Neutrophil (primary cell): ENCODE measurements at regions not wholly inside any gene's neighbourhood (a gene's known extent, or its start where the extent isn't known, plus 50 kb on each side); places are given as distances from the start of the nearest gene placed in this dataset.

Source experiments
- H3K27ac ChIP-seq: fragments of 200-600 bp; sonication (generic); 2 replicates; pipeline ENCODE4 v1.5.1; 2016; ENCODE audit warnings: mild to moderate bottlenecking, moderate library complexity
- H3K27me3 ChIP-seq: fragments of 200-600 bp; sonication (generic); 2 replicates; pipeline ENCODE4 v1.6.0; 2016; ENCODE audit warnings: mild to moderate bottlenecking
- H3K36me3 ChIP-seq: fragments of 200-600 bp; sonication (generic); 2 replicates; pipeline ENCODE4 v1.5.1; 2017
- H3K4me1 ChIP-seq, 2 experiments: fragments of 200-600 bp in 1 of 2; sonication (generic) in 1 of 2; 1 replicate in 1 of 2; 2 replicates in 1 of 2; pipeline versions ENCODE4 v1.5.1 to v1.6.1; 2013 to 2016; ENCODE audit warnings: low read depth in 1 of 2, low read length in 1 of 2, mild to moderate bottlenecking in 1 of 2, moderate library complexity in 1 of 2; ENCODE audit not compliant: control insufficient read depth in 1 of 2, insufficient read depth in 1 of 2
- H3K4me3 ChIP-seq, 2 experiments: fragments of 200-600 bp in 1 of 2; sonication (generic) in 1 of 2; 1 replicate in 1 of 2; 2 replicates in 1 of 2; pipeline ENCODE4 v1.5.1; 2013 to 2016; ENCODE audit warnings: low read depth in 1 of 2, low read length in 1 of 2, mild to moderate bottlenecking in 1 of 2, moderate library complexity in 1 of 2
- H3K9me3 ChIP-seq: fragments of 200-600 bp; sonication (generic); 2 replicates; pipeline ENCODE4 v1.5.1; 2016
- CTCF ChIP-seq: fragments of 200-600 bp; sonication (generic); IDR thresholded peaks from 2 replicates; pipeline ENCODE4 v1.5.1; 2016; ENCODE audit warnings: antibody characterized with exemption

GRCh38 chr11:112837162-112837826 is 123.9 kb upstream of the NCAM1 start:
- Histone ChIP-seq H3K27ac (no peak overlapping the region), H3K36me3 (no peaks in the 10 kb centered on the region), H3K4me1 (no peaks in the 10 kb centered on the region), H3K9me3 (no peaks in the 10 kb centered on the region), H3K4me3 (no peak overlapping the region), H3K27me3 (no peaks in the 10 kb centered on the region)
- no peak for TF ChIP-seq CTCF

- no peaks in the 10 kb centered on the region for H3K36me3 ChIP-seq
- H3K27me3 ChIP-seq = no peaks in the 10 kb centered on the region
- H3K9me3 ChIP-seq = no peaks in the 10 kb centered on the region
- no peak overlapping the region for H3K27ac ChIP-seq
- no peak for TF ChIP-seq CTCF
- no peak overlapping the region for H3K4me3 ChIP-seq
- no peaks in the 10 kb centered on the region for H3K4me1 ChIP-seq
These were observed 122.2 kb upstream of the NCAM1 start for GRCh38 chr11:112839051-112839450.

- Histone ChIP-seq H3K4me1 (no peaks in the 10 kb centered on the region), H3K9me3 (no peaks in the 10 kb centered on the region), H3K4me3 (no peak overlapping the region), H3K27me3 (no peaks in the 10 kb centered on the region), H3K27ac (no peak overlapping the region), H3K36me3 (no peaks in the 10 kb centered on the region)
- TF ChIP-seq CTCF = no peak
These were observed 119.5 kb upstream of the NCAM1 start for GRCh38 chr11:112841729-112842128.

- no peaks in the 10 kb centered on the region for H3K27me3 ChIP-seq
- no peaks in the 10 kb centered on the region for H3K36me3 ChIP-seq
- no peak for TF ChIP-seq CTCF
- no peaks in the 10 kb centered on the region for H3K9me3 ChIP-seq
- no peaks in the 10 kb centered on the region for H3K4me1 ChIP-seq
- H3K27ac ChIP-seq = no peak overlapping the region
- no peak overlapping the region for H3K4me3 ChIP-seq
These were observed 119.1 kb upstream of the NCAM1 start for GRCh38 chr11:112842151-112842550.

- no peaks in the 10 kb centered on the region for H3K27me3 ChIP-seq
- H3K36me3 ChIP-seq = no peaks in the 10 kb centered on the region
- TF ChIP-seq CTCF = no peak
- no peaks in the 10 kb centered on the region for H3K4me1 ChIP-seq
- H3K4me3 ChIP-seq = no peak overlapping the region
- H3K9me3 ChIP-seq = no peaks in the 10 kb centered on the region
- no peak overlapping the region for H3K27ac ChIP-seq
These were observed 116.7 kb upstream of the NCAM1 start for GRCh38 chr11:112844517-112844916.
